GM18861 (cell line): ENCODE measurements at regions not wholly inside any gene's neighbourhood (a gene's known extent, or its start where the extent isn't known, plus 50 kb on each side); places are given as distances from the start of the nearest gene placed in this dataset.

Experiments used
- ATAC-seq: cut with Tn5 transposase; IDR thresholded peaks from one replicate; pipeline ENCODE4 v1.9.1; 2021; ENCODE audit not compliant: unreplicated experiment

DNA sequence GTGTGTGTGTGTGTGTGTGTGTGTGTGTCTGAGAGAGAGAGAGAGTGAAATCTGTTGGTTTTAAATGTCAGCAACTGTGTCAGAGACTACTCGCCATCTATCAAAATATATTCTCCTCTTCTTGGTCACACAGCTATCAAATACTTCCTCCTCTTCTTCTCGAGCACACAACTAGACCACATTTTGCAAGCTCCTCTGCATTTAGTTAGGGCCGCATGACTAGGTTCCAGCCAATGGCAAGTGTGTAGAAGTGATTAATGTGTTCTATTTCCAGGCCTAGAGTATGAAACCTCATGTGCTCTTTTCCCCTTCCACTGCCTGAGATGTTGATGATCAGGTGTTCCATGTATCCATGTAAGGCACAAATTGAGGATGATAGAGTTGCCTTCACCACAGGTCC, 278.5 kb upstream of the MARCKS start:
- no peak for ATAC-seq

DNA sequence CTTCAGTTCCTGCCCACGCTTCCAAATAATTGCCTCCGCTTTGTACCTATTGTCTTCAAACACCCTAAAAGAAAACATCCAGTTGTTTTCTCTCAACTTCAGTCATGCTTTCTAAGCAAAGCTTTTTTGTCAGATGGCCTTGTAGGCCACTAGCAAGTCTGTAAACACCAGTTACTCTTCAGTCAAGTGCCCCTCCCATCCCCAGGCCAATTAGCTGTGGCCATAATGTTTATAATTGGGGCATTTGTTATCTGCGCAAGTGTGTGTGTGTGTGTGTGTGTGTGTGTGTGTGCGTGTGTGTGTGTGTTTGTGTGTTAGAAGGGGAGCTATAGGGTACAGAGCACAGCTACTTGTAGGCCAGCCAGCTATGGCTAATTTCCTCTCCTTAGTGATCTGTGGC, 272.4 kb upstream of the MARCKS start:
- ATAC-seq, result no peak

DNA sequence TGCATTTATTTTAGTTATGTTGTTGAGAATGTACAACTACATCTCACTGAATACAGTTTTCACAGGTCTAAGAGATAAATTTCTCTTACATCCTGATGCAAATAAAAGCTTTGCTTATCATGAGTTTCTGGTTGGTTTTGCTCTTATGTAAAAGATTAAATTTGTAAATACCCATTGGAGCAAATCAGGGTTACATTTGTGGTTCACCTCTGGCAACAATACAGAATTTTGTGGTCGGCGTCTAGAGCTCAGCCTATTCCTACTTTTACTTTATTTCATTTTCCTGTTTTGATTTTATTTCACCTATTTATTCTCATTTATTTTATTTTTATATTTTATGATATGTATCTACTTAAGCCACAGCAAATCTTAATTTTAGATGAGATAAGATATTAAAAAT, 271.9 kb upstream of the MARCKS start:
- no peak for ATAC-seq

DNA sequence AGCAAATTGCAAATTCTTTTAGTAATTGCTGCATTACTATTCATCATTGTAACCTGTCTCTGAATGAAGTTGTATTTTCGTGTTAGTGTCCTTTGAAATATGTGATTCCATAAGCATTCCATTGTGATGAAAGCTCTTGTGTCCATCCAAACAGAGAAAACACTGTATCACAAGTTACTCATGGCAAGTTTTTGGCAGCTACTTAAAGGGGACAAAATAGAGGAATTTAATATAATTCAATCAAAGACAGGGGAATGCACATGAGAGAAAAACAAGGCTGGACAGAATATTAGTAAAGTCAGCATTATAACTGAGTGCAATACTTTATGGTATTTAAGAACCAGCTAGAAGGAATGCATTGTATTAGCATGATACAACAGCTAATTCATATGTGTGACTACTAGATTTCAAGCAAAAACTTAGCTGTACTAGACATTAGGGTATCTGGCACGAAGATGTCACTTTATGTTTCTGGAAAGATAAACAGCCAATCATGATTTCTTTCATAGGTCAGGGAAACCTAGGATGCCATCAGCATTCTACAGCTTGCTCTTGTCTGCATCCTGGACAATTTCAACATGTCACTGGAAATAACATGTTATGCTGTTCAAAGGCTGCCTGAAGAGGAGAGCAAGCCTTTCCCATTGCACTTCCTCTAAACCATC, 270.6 kb upstream of the MARCKS start:
- ATAC-seq, result no peak

DNA sequence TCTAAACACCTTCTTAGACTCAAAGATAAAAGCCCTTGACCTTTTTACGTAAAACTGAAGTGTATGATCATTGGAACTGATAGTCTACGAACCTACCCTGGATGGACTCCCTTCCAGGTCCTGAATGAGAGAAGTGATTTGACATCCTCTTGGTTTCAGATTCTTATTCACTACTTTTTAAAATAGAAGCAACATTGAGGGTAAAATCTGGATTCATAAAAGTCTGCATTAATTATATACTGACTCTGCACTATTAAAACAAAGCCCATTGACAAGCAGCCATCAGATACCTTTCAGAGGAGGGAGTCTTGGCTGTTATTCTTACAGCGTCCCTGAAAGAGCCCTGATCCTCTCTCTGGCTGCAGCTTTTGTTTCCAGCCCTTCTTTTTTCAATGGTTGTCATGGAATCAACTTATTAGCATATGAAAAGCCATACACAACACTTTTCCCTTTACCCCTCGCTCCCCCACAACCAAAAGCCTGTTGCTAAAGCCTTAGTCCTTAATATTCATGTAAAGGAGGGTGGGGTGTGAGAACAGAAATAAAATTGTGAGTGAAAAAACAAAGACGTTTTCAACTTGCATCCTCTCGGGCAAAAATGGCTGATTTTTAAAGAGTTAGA, 270.0 kb upstream of the MARCKS start:
- ATAC-seq, result no peak

DNA sequence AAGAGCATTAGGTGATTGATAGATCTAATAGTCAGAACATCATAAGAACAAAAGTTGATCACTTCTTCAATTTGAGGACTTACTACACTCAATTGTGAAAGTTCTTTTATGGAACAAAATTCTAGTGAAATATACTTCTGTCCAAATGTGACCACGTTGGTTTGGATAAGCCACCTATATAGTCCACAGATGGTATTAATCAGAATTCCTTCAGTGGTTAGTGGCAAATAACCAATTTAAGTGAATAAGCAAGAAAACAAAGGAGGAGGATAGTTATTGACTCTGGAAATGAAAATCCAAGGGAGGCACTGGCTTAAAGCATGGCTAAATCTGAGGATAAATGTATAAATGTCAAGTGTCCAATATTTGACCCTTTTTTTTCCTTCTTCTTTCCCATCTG, 268.5 kb upstream of the MARCKS start:
- no peak for ATAC-seq

DNA sequence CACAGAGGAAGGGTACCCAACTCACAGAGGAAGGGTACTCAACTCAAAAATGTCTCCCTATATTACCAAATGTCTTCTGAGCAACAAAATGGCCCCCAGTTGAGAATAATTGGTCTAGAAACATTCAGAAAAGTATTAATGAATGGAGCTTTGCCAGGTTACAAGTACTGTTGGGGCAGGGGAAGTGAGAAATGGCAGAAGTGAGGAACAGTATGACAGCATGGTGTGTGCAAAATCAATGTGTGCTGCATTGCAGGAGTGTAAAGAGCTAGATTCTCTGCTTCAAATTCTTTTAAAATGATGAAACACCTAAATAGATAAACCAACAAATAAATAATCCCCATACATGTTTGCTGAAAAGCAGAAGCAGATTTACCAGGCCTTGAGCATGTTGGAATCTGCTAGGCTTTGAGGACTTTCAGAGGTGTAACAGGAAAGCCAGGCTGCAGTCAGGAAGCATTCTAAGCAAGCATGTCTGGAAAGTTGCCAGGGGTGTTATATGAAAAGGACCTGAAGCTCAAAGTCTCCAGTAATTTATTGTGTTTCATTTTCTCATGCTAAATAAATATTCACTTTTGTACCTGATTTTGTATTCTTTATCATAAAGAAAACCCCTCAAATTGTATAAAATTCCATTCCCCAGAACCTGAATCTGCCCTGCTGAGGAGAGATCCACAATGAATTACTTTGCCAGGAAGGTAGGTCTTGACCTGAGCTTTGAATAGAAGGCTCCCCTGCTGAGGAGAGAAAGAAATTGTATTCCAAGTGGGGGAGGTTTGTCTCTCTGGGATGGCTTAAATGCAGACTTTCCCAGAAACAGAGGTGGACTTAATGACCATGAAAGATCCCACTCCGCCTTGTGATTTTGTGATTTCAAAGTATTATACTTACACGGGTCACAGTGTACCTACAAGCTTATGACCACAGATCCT, 265.0 kb upstream of the MARCKS start:
- ATAC-seq, result no peak

DNA sequence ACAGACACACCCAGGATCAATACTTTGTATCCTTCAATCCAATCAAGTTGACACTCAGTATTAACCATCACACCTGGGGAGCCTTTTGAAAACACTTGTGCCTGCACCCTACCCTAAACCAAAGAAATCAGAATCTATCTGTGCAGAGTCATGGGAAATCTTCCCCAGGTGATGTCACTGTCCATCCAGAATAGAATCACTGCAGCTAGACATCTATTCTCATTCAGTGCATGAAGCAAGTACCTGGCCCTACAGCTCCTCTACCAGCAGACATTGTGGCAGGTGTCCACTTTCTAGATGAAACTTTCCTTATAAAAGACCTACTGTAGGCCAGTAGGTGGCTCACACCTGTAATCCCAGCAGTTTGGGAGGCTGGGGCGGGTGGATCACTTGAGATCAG, 262.4 kb upstream of the MARCKS start:
- ATAC-seq, result no peak

DNA sequence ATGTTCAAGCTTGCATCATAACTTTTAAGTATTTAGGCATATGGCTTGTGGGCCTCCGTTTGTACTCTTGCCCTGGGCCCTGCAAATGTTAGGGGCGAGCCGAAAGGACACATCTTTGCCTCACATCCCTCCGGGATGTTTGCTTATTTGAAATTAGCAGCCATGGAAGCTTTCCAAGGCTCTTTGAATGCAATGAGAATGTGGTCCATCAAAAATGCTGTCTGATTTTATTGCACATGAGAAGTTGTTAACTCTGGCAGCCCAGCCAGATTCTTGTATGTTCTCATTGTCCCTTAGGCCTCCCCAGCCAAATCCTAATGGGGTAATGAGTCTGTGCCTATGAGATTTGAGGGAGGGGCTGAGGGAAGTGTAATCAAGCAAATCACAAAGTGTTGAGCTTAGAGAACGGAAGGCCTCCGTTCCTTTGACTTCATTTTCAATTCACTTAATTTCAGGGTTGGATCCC, 261.2 kb upstream of the MARCKS start:
- ATAC-seq, result no peak

DNA sequence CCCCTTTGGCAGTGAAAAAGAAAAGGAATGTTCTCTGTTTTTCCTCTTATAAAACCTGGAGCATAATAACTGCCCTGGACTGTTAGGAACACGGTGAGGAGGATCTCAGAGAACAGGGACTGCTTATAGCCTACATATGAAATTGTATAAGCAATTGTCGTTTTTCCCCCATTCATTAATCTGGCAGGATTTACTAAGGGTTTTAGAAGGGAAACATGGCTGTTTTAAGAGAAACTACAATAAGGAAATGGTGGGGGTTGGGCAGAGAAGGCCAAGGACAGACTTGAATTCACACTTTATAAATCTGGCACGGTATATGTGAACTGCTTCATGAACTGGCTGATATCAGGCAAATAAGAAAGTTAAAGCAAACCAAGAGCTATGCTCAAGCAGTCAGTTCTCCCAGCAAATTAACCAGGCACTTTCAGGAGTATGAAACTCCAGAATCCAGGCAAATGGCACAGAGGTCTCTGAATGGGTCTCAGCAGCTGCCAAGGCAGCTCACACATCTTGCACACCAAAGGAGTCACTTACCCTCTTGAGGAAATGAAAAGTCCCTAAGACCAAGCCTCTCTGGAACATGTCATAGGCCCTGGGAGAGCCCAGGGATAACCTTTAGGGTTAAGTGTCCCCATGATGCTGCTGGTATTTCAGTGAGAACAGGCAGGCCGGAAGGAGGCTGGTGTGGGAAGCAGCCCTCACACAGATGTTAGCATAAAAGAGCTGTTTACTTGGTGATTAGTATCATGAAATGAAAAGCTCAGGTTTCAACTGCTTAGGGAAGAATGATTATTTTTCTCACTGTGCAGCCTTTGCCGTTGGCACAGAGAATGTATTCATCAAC, 260.5 kb upstream of the MARCKS start:
- ATAC-seq, result no peak

DNA sequence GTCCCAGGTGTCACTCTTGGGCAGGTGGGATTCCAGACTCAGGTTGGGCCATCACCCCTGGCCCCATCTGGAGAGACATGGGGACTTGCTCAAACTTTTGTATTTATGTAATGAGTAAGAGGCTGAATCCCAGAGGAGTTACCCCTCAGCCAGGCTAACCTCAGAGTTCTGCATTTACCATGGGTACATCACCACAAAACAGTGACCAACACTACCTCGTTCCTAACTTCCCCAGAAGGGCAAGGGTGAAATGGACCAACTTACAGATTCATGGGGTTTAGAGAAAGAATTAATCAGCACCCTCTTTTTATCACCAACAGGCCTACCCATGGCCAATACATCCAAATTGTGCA, 259.9 kb upstream of the MARCKS start:
- no peak for ATAC-seq

DNA sequence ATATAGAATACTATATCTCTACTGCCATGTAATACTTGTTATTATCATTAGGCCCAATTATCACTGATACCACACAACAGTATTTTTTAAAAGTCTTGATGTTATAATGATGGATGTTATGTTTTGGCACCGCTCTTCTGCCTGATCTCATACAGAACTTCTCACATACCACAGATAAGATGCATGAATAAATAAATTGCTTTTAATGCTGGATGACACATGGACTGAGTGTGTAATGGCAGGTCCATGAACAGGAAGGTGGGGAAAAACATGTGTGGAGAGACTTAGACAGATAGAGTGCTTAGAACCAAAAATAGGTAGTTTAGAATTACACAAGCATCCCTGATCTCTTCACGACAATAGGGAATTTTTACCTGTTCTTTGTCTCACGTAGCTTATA, 258.4 kb upstream of the MARCKS start:
- ATAC-seq, result no peak

DNA sequence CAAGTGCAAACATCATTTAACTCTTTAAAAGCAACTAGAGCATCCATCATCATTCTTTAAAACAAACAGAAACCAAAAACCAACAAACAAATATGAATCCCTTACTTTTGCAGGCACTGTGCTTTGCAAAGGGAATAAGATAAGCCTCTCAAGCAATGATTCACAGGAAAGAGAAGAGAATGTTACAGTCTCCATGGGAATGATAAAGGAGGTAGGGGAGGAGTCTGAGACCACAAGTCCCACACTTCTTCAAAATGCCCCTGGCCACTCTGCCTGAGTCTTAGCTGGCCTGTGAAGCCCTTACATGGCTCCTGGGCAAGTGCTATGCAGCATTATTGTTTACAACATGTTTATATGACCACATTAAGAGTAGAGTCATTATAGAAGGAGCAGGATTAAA, 257.7 kb upstream of the MARCKS start:
- ATAC-seq, result no peak

DNA sequence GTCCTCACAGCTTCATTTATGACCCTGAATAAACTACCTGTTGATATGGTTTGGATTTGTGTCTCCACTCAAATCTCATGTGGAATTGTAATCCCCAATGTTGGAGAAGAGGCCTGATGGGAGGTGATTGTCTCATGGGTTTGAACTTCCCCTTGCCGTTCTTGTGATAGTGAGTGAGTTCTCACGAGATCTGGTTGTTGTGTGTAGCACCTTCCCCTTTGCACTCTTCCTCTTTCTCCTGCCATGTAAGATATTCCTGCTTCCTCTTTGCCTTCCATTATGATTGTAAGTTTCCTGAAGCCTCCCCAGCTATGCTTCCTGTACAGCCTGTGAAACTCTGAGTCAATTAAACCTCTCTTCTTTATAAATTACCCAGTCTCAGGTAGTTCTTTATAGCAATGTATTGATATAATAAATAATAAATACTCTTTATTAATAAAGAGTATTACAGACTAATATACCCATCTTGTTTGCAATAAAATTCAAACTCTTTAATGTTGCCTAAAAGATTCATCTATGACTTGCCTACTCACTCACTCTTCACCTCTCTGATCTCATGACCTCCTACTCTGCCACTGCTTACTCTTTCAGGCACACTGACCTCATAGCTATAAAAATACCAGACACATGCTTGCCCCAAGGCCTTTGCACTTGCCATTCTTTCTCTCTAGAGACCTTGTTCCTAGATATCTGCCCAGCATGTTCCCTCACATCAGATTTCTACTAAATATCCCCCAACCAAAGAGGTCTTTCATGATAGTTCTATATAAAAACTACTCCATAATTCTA, 256.4 kb upstream of the MARCKS start:
- no peak for ATAC-seq

DNA sequence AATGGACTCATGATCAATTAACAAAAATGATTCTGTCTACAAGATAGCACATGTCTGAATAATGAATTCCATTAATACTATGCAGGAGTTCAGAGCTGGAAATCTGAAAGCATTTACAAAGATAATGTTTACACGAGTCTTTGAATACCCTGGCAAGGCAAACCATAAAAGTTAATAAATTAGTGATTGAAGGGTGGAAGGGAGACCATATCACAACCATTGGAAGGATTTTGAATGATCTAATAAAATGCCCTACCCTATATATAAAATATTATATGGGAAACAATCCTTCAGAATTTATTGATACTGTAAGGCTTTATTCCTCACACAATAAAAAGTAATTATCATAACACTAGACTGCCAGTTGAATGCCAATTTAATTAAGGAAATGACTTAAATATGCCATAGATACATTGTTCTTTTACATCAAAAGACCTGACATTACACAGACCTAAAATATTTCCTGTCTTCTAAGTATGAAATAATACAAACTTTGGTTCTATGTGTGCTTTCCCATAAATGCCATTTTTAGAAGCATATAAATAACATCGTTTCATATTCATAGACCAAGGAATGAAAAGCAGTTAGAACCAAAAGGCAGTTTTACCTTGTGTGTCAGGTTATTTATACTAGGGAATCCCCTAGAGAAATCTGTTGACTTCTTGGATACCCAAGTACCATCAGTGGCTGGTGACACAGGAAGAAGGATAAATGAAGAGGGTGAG, 249.2 kb upstream of the MARCKS start:
- ATAC-seq, result no peak

DNA sequence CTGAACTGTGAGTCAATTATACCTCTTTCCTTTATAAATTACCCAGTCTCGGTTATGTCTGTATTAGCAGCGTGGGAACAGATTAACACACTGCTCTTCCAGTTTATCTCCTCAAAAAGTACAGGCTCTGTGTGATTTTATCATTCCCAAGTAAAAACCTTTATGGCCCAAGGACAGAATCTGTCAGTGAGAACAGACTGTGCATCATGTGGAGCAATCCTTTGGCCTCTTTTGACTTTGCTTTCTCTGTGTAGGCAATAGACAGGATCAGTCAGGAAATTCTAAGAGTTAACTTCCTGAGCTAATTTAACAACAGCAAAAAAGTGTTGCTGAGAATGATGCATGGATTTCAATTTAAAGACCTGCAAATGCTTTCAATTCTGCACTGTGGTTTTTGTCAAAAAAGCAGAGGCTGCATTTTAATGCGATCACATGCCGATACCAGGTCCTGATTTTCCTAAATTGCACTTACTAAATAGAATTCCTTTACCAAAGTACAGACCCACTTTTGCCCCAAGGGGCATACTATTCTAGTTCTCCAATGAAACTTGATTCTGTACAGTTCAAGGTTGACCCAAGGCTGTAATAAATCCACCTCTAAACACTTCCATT, 246.7 kb upstream of the MARCKS start:
- no peak for ATAC-seq

DNA sequence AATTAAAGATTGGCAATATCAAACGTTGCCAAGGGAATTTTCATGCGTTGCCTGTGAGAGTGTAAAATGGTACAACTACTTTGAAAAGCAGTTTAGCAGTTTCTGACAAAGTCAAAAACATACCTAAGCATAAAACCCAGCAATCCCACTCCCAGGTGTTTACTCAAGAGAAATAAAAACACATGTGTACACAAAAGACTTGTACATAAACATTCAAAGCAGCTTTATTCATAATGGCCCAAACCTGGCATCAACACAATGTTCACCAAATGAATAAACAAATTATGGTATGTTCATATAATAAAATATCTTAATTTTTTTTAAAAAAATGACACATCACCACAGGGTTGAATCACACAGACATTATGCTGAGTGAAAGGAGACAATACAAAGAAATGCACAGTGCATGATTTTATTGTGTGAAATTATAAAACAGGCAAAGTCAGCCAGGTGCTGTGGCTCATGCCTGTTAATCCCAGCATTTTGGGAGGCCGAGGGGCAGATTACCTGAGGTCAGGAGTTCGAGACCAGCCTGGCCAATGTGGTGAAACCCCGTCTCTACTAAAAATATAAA, 240.4 kb upstream of the MARCKS start:
- ATAC-seq, result no peak

DNA sequence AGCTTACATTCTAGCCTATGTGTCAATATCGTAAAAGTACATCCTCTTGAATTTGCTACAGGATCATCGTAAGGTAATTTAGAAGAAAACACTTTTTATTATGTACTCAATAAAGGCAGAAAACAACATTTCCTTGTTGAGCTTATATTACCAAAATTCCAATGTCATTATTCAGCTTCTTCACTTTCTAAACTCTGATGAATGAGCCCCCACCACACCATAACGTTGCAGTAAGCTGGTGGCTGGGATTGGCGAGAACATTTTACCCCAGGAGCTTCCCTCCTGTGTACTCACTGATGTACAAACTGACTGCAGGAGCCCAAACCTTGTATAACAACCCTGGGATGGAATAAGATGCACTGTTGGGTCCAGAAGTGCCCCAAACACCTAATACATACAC, 238.1 kb upstream of the MARCKS start:
- no peak for ATAC-seq

DNA sequence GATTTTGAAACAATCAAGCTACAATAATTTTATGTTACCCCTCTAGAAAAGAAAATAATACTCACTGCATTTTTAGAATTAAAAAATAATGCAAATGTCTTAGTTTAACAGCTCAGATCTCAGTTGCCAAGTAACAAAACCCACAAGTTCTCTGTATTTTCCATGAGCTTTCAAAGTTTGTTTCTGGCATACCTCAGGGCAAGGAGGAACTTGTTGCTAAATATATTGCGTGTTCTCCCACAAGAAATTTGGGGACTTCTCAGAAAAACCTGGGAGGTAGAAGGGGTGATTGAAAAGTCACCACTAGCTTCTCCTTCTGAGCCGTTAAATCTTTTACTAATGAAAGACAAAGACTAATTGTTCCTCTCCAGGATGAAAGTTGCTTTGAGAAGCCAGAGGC, 236.8 kb upstream of the MARCKS start:
- ATAC-seq, result no peak
